Right renal cortex interstitium (tissue), 3 donors: ENCODE measurements at regions not wholly inside any gene's neighbourhood (a gene's known extent, or its start where the extent isn't known, plus 50 kb on each side); places are given as distances from the start of the nearest gene placed in this dataset.
"Not testable (repeated sequence)": the region's sequence is repeated elsewhere in the genome, so short reads cannot be mapped to it uniquely, and the experiment has no call there.

Experiments used
- DNase-seq, 3 donors: peaks; one replicate each; pipeline ENCODE4 v3.0.0-alpha.2; 2013; ENCODE audit warnings: low read depth in 3 of 3, low spot score in 2 of 3

GRCh38 chr12:19659501-19659900 is 220.2 kb downstream of the AEBP2 start:
- no peak for DNase-seq

DNA sequence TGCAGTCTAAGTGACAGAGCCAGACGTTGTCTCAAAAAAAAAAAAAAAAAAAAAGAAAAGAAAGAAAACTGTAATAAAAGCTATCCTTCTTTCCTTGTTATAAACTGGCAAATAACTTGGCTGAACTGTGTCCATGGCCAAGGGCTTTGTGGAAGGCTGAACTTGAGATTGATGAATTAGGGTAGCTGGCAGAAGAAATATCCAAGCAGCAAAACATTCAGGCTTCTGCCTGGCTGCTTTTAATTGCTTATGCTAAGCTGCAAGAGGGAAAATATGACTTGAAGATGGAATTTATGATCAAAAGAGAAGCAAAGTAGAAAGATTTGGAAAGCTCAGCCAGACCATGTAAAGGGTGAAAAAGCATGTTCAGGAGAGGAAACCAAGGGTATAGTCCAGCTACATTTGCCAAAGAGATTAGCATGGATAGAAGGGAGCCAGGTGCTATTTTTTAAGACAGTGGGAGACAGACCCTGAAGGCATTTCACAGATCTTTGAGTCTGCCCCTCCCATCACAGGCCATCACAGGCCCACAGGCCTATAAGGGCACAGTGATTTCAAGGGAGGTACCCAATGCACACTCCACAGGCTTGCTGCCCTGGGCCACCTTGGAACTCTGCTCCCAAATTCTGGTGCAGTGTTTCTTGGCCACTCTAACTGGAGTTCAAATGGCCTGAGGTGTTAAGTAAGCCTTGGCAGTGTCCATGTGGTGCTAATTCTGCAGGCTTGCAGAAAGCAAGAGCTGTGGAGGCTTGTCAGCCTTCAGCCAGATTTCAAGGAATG is 226.0 kb downstream of the AEBP2 start:
- no peak for DNase-seq

DNA sequence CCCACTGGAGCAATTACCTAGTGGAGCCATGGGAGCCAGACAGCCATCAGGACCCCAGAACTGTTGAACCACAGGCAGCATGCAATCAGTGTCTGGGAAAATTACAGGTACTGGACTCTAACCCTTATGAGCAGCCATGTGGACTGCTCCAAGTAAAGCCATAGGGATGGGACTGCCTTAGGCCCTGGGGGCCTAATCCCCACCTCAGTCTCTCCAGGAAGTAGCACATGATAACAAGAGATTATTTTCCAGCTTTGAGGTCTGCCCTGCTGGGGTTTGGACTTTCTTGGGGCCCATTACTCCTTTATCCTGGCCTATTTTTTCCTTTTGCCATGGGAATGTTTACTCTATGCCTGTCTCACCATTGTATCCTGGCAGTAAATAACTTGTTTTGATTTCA is 226.8 kb downstream of the AEBP2 start:
- DNase-seq: no peak

- no peak for DNase-seq
These were observed 230.5 kb downstream of the AEBP2 start for GRCh38 chr12:19669793-19670192.

- DNase-seq: no peak
These were observed 232.4 kb downstream of the AEBP2 start for GRCh38 chr12:19671695-19672094.

DNA sequence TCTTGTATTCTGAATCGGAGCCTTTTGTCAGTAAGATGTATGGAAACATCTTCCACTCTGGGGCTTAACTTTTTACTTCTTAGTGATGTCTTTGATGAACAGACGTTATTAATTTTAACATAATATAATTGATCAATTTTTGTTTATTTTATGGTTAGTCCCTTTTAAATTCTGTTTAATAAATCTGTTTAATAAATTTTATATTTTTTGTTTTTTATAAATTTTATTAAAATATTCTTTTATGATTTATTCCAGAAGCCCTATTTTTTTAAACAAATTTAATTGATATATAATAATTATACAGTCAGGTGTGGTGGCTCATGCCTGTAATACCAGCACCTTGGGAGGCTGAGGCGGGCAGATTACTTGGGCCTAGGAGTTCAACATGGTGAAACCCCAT is 235.1 kb downstream of the AEBP2 start:
- DNase-seq: no peak

DNA sequence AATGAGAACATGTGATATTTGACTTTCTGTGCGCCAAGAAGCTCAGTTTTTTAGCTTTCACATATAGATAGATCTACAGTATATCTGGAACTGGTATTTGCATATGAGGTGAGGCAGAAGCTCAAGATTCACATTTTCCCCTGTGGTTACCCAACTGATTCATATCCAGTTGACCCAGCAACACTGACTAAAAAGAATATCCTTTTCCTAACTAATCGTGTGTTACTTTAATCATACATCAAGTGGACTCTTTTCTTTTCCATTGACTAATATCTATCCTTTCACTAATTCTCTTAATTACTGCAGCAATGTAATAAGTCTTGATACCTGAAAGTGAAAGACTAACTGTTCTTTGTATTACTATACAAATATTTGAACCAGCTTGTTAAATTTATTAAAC is 236.1 kb downstream of the AEBP2 start:
- DNase-seq: no peak

DNA sequence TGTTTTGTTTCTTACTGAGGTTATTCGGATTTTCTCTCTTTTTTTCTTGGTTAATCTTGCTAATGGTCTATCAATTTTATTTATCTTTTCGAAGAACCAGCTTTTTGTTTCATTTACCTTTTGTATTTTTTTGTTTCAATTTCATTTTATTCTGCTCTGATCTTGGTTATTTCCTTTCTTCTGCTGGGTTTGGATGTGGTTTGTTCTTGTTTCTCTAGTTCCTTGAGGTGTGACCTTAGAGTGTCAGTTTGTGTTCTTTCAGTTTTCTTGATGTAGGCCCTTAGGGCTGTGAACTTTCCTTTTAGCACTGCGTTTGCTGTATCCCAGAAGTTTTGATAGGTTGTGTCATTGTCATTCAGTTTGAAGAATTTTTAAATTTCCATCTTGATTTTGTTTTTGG is 239.2 kb downstream of the AEBP2 start:
- DNase-seq: not testable (repeated sequence)

DNA sequence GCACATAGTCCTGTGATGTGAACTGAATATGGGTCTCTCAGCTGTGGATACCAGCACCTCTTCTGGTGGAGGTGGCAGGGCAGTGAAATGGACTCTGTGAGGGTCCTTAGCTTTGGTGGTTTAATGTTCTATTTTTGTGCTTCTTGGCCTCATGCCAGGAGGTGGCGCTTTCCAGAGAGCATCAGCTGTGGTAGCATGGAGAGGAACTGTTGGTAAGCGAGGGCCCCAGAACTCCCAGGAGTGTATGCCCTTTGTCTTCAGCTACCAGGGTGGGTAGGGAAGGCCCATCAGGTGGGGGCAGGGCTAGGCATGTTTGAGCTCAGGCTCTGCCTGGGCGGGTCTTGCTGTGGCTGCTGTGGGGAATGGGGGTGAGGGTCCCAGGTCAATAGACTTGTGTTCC is 241.7 kb downstream of the AEBP2 start:
- DNase-seq: no peak

- no peak for DNase-seq
These were observed 244.1 kb downstream of the AEBP2 start for GRCh38 chr12:19683178-19683927.

DNA sequence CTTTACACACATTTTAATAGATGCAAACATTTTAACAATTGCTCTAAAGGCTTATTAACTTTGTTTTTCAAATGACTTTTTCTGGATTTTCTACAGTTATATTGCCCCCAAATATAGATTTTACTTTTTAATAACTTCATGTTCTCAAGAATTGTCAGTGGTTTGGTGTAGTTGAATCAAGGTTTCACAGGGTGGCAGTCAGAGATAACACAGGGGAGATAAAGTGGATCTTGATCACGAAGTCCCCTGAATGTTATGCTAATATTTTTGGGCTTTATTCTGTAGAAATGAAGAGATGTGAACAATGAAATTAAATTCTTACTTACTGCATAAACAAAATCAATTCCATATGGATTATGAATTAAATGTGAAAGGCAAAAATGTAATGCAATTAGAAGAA is 248.1 kb downstream of the AEBP2 start:
- no peak for DNase-seq

- DNase-seq: no peak
These were observed 249.2 kb downstream of the AEBP2 start for GRCh38 chr12:19688532-19688931.

- no peak for DNase-seq
These were observed 249.9 kb downstream of the AEBP2 start for GRCh38 chr12:19689226-19689625.

DNA sequence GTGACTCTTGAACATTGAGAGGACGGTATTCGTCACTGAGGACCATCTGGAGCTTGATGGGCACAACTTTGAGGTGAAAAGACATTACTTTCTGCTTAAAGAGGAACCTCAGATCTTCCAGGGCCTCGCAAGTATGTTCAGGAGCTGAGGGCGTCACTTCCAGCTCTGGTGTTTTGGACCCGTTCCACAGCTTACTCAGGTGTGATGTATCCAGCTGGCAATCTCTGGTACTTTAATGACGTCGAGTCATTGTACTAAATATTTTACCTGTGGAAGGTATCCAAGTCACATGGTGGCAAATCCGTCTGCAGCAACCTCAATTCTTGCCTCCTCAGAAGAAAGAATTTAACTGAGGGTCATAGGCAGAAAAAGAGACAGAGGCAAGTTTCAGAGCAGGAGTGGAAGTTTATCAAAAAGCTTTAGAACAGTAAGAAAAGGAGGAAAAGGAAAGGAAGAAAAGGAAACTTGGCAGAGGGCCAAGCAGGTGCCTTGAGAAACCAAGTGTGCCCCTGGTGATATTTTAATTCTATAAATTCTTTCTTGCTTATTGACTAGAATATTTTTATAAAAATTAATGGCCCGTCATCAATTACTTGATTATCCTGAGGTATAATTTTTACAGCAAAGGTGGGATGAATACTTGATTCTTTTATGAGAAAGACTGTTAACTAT is 250.6 kb downstream of the AEBP2 start:
- DNase-seq: no peak

GRCh38 chr12:19692091-19692490 is 252.8 kb downstream of the AEBP2 start:
- no peak for DNase-seq

DNA sequence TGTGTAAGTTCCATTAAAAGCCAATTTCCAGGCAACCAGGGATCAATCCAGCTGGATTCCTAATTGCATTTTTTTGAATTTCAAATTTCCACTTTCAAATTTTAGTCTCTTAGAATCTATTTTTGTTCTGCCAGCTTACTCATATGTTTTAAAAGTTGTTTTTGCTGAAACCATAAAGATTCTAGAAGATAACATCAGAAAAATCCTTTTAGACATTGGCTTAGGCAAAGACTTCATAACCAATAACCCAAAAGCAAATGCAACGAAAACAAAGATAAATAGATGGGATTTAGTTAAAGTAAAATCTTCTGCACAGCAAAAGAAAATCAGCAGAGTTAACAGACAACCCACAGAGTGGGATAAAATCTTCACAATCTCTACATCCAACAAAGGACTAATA is 253.3 kb downstream of the AEBP2 start:
- no peak for DNase-seq

DNA sequence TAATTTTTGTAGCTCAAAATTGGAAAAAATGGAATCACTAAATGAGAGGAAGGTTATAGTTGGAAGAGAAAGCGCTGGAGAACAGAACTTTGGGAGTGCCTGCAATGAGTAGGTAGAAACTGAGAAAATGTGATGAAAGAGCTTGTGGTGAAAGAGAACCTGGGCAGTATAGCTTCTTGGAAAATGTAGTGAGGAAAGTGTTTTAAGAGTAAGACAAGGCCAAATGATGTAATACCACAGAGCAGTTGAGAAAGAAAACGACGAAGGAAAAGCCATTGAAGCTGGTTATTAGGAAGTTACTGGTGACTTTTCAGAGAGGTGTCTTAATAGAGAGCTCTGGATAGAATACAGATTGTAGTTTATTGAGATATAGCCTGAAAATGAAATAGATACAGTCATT is 255.3 kb downstream of the AEBP2 start:
- no peak for DNase-seq

- no peak for DNase-seq
These were observed 256.2 kb downstream of the AEBP2 start for GRCh38 chr12:19695244-19696098.

- no peak for DNase-seq
These were observed 261.7 kb downstream of the AEBP2 start for GRCh38 chr12:19700969-19701368.

GRCh38 chr12:19704966-19705365 is 265.7 kb downstream of the AEBP2 start:
- DNase-seq: no peak

DNA sequence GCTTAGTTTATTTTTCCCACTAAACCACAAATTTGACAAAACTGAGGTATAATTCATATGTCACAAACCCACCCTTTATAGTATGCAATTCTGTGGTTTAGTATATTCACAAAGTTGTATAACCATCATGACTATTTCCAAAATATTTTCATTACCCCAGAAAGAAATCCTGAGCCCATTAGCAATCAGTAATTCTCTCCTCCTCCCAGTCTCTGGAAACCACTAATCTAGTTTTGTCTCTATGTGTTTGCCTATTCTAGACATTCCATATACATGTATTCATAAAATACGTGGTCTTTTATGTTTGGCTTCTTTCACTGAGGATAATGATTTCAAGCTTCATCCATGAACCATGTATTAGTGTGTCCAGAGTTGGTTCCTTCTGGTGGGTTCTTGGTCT is 267.6 kb downstream of the AEBP2 start:
- no peak for DNase-seq
